ENCODE measurements at regions not wholly inside any gene's neighbourhood (a gene's known extent, or its start where the extent isn't known, plus 50 kb on each side); places are given as distances from the start of the nearest gene placed in this dataset.

- Histone ChIP-seq H3K9ac (no peak overlapping the region), H3K79me2 (no peaks in the 10 kb centered on the region), H3K4me2 (ENCODE audit: low read length) (no peak overlapping the region), H3K36me3 (ENCODE audit: control insufficient read depth, insufficient read depth, low read length) (no peaks in the 10 kb centered on the region), H3K4me1 (no peaks in the 10 kb centered on the region), H3K27ac (no peak overlapping the region), H3K9me3 (ENCODE audit: control insufficient read depth, low read length) (no peaks in the 10 kb centered on the region), H3K27me3 (ENCODE audit: control insufficient read depth, insufficient read depth, low read length) (no peaks in the 10 kb centered on the region), H3K4me3 (ENCODE audit: low read depth, low read length) (no peak overlapping the region), H2AFZ (no peak overlapping the region)
- TF ChIP-seq, protein P1, sequence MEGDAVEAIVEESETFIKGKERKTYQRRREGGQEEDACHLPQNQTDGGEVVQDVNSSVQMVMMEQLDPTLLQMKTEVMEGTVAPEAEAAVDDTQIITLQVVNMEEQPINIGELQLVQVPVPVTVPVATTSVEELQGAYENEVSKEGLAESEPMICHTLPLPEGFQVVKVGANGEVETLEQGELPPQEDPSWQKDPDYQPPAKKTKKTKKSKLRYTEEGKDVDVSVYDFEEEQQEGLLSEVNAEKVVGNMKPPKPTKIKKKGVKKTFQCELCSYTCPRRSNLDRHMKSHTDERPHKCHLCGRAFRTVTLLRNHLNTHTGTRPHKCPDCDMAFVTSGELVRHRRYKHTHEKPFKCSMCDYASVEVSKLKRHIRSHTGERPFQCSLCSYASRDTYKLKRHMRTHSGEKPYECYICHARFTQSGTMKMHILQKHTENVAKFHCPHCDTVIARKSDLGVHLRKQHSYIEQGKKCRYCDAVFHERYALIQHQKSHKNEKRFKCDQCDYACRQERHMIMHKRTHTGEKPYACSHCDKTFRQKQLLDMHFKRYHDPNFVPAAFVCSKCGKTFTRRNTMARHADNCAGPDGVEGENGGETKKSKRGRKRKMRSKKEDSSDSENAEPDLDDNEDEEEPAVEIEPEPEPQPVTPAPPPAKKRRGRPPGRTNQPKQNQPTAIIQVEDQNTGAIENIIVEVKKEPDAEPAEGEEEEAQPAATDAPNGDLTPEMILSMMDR (IDR thresholded peaks at IDR 0.05), result no peak
These were observed 116.8 kb upstream of the RAB6C start for GRCh38 chr2:129862668-129863067.

DNA sequence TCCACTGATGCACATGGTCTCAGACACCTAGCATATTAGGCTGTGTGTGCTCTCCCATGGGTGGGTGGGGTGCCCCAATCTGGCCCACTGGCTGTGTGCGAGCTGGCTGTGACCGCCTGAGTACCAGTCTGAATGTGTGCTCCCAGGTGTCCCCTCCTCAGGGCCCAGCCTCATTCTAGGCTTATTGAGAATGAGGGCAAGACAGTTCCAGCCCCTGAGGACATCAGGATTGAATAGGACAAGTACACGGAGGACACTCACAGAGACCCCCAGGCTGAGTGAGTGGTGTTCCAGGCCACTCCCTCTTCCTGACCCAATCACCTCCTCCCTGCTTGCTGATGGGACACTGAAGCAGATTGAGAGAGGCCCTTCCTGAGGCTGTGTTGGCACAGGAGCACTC is 116.1 kb upstream of the RAB6C start:
- H3K9me3 ChIP-seq (ENCODE audit: control insufficient read depth, low read length), result no peaks in the 10 kb centered on the region
- H3K79me2 ChIP-seq, result no peaks in the 10 kb centered on the region
- TF ChIP-seq, protein P1 (IDR thresholded peaks at IDR 0.05), result no peak
- no peak overlapping the region for H3K9ac ChIP-seq
- no peak overlapping the region for H2AFZ ChIP-seq
- no peak overlapping the region for H3K4me2 ChIP-seq (ENCODE audit: low read length)
- H3K27ac ChIP-seq, result no peak overlapping the region
- H3K27me3 ChIP-seq (ENCODE audit: control insufficient read depth, insufficient read depth, low read length), result no peaks in the 10 kb centered on the region
- H3K36me3 ChIP-seq (ENCODE audit: control insufficient read depth, insufficient read depth, low read length), result no peaks in the 10 kb centered on the region
- H3K4me1 ChIP-seq, result no peaks in the 10 kb centered on the region
- no peak overlapping the region for H3K4me3 ChIP-seq (ENCODE audit: low read depth, low read length)

- no peak overlapping the region for H3K27ac ChIP-seq
- no peaks in the 10 kb centered on the region for H3K79me2 ChIP-seq
- H3K4me3 ChIP-seq (ENCODE audit: low read depth, low read length), result no peak overlapping the region
These were observed 114.7 kb upstream of the RAB6C start for GRCh38 chr2:129864719-129865118.

DNA sequence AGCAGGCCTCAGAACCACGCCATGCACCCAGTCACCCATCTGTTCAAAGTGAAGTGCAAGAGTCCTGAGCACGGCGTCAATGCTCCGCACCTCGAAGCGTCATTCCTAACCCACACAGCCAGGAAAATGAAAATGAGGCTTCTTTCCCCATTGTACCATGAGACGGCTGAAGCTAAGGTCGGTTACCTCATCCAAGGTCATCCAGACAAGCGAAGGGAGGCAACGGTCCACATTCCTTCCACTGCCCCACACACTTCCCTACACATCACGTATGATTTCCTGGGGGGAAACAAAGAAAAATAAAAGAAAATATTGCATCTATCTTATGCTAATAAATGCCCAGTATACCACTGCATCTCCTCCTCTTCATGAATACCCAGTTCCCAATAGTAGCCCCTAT is 113.5 kb upstream of the RAB6C start:
- H3K79me2 ChIP-seq, result no peaks in the 10 kb centered on the region

More at GRCh38 chr2:129864719-129865118, 114.7 kb upstream of the RAB6C start:
- no peak overlapping the region for H3K4me2 ChIP-seq (ENCODE audit: low read length)
- no peak overlapping the region for H2AFZ ChIP-seq
- H3K9ac ChIP-seq, result no peak overlapping the region
- H3K4me1 ChIP-seq, result no peaks in the 10 kb centered on the region
- H3K27me3 ChIP-seq (ENCODE audit: control insufficient read depth, insufficient read depth, low read length), result no peaks in the 10 kb centered on the region
- no peaks in the 10 kb centered on the region for H3K9me3 ChIP-seq (ENCODE audit: control insufficient read depth, low read length)
- no peaks in the 10 kb centered on the region for H3K36me3 ChIP-seq (ENCODE audit: control insufficient read depth, insufficient read depth, low read length)
- TF ChIP-seq, protein P1 (IDR thresholded peaks at IDR 0.05), result no peak

DNA sequence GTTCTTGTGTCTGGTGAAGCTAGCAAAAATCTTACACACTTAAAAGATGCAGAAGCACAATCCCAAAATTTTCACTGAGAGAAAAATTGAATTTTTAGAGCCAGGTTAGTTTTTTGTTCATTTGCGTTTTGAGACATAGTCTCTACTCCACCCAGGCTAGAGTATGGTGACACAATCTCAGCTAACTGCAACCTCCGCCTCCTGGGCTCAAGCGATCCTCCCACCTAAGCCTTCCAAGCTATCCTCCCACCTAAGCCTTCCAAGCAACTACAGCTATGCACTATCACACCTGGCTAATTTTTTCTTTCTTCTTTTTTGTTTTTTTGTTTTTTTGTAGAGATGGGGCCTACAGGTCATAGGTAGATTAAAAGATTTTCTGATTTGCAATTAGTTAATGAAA is 113.1 kb upstream of the RAB6C start:
- H3K4me1 ChIP-seq, result no peaks in the 10 kb centered on the region
- TF ChIP-seq, protein P1 (IDR thresholded peaks at IDR 0.05), result no peak
- H3K9me3 ChIP-seq (ENCODE audit: control insufficient read depth, low read length), result no peaks in the 10 kb centered on the region
- H3K79me2 ChIP-seq, result no peaks in the 10 kb centered on the region
- H3K4me2 ChIP-seq (ENCODE audit: low read length), result no peak overlapping the region
- no peak overlapping the region for H3K9ac ChIP-seq
- no peaks in the 10 kb centered on the region for H3K36me3 ChIP-seq (ENCODE audit: control insufficient read depth, insufficient read depth, low read length)
- H3K27me3 ChIP-seq (ENCODE audit: control insufficient read depth, insufficient read depth, low read length), result no peaks in the 10 kb centered on the region
- no peak overlapping the region for H3K4me3 ChIP-seq (ENCODE audit: low read depth, low read length)
- H2AFZ ChIP-seq, result no peak overlapping the region
- H3K27ac ChIP-seq, result no peak overlapping the region

More for the DNA sequence above, 113.5 kb upstream of the RAB6C start:
- Histone ChIP-seq H2AFZ (no peak overlapping the region), H3K4me1 (no peaks in the 10 kb centered on the region), H3K4me3 (ENCODE audit: low read depth, low read length) (no peak overlapping the region), H3K27ac (no peak overlapping the region), H3K9me3 (ENCODE audit: control insufficient read depth, low read length) (no peaks in the 10 kb centered on the region), H3K9ac (no peak overlapping the region), H3K27me3 (ENCODE audit: control insufficient read depth, insufficient read depth, low read length) (no peaks in the 10 kb centered on the region), H3K36me3 (ENCODE audit: control insufficient read depth, insufficient read depth, low read length) (no peaks in the 10 kb centered on the region), H3K4me2 (ENCODE audit: low read length) (no peak overlapping the region)
- TF ChIP-seq, protein P1 (IDR thresholded peaks at IDR 0.05), result no peak

All from parathyroid adenoma (tissue), 2 donors.